SK-N-SH (cell line): ENCODE measurements at regions not wholly inside any gene's neighbourhood (a gene's known extent, or its start where the extent isn't known, plus 50 kb on each side); places are given as distances from the start of the nearest gene placed in this dataset.

Source experiments
- TF ChIP-seq, protein P1 (sequence below): IDR thresholded peaks from 2 replicates; pipeline ENCODE4 v1.4.0; 2012; ENCODE audit warnings: low read depth
- TF ChIP-seq, protein P2 (sequence below): fragments of 200-600 bp; sonication (generic); IDR thresholded peaks from 2 replicates; pipeline ENCODE4 v1.6.1; 2017; ENCODE audit warnings: antibody characterized with exemption, mild to moderate bottlenecking, moderate library complexity

DNA sequence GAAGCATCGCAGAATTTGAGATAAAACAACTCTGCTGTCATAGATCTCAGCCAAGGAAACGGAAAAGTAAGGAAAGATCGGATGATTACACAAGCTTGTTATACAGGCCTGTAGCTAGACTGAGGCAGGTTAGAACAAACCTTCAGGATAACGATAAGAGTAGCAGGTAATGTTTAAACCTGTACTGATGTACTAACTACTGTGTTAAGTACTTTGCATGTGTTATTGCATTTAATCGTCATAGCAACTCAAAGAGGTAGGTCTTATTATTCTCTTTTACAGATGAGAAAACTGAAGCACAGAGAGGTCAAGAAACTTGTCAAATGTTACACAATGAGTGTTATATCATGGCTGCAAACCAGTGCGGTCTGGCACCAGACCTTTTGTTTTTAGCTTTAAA is 352.5 kb downstream of the GPAM start:
- TF ChIP-seq, protein P1, sequence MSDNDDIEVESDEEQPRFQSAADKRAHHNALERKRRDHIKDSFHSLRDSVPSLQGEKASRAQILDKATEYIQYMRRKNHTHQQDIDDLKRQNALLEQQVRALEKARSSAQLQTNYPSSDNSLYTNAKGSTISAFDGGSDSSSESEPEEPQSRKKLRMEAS = no peak
- TF ChIP-seq, protein P2, sequence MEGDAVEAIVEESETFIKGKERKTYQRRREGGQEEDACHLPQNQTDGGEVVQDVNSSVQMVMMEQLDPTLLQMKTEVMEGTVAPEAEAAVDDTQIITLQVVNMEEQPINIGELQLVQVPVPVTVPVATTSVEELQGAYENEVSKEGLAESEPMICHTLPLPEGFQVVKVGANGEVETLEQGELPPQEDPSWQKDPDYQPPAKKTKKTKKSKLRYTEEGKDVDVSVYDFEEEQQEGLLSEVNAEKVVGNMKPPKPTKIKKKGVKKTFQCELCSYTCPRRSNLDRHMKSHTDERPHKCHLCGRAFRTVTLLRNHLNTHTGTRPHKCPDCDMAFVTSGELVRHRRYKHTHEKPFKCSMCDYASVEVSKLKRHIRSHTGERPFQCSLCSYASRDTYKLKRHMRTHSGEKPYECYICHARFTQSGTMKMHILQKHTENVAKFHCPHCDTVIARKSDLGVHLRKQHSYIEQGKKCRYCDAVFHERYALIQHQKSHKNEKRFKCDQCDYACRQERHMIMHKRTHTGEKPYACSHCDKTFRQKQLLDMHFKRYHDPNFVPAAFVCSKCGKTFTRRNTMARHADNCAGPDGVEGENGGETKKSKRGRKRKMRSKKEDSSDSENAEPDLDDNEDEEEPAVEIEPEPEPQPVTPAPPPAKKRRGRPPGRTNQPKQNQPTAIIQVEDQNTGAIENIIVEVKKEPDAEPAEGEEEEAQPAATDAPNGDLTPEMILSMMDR = no peak
